ENCODE measurements at regions not wholly inside any gene's neighbourhood (a gene's known extent, or its start where the extent isn't known, plus 50 kb on each side); places are given as distances from the start of the nearest gene placed in this dataset.
"Not testable (repeated sequence)": the region's sequence is repeated elsewhere in the genome, so short reads cannot be mapped to it uniquely, and the experiment has no call there.

DNA sequence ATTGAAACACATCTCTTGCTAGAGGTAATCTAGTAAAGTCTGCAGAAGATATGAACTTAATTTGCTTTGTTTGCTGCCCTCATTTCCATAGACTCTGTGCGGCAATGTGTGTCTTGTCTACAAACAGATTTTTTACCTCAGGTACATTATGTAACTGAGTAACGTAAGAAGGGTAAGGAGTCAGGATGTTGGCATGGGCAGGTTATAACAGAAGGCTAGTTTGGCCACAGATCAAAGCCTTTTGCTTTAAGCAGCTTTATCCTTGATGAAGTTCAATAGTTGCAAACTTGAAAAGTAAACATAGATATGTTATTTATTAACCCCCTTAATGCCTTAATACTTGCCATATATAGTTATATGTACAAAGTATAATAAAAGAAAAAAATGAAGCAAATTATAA is 391.6 kb upstream of the FKBP1C start:
- DNase-seq, result no peak

GRCh38 chr6:62808565-62809293 is 402.5 kb upstream of the FKBP1C start:
- no peak for DNase-seq

DNA sequence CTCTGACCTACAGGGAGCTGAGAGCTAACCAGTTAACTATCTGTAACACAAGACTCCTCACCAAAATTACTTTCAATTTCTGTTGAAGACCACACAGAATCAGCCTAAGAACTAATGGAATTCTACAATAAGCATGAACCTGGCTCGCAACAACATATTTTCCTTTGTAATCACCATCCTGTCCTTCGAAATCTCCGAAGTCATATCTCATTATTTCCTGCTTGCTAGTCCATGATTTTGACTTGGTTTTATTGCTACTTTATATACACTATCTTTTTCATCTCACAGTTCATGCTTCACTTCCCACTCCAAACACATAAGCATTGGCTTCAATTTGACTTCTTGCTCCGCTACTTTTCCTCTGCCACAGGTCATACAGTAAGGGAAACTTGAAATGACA is 405.8 kb upstream of the FKBP1C start:
- DNase-seq, result no peak

DNA sequence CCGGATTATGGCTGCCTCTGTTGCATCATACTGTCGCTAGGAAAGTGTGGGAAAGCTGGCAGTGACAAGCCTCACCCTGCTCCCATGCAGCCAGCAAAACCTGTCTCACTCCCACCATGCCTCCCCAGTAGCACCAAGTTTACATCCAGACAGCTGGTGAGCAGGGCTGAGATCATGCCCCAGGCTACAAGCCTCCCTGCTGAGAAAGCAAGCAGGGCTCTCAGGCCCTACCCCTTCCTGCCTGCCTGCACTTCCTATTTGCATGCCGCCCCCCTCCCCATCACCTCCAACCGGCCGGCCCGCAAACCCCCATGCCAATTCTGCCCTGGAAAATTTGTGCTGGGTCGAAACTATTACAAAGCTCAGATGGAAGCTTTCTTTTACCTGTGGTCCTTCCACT is 408.2 kb upstream of the FKBP1C start:
- no peak for DNase-seq

DNA sequence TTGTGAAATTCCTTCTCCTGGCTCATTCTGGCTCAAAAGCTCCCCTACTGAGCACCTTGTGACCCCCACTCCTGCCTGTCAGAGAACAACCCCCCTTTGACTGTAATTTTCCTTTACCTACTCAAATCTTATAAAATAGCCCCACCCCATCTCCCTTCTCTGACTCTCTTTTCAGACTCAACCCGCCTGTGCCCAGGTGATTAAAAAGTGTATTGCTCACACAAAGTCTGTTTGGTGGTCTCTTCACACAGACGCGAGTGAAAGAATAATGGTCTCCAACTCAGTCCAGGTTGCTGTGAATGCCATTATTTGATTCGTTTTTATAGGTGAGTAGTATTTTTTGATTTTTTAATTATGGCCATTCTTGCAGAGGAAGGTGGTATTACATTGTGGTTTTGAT is 414.1 kb upstream of the FKBP1C start:
- DNase-seq, result no peak

DNA sequence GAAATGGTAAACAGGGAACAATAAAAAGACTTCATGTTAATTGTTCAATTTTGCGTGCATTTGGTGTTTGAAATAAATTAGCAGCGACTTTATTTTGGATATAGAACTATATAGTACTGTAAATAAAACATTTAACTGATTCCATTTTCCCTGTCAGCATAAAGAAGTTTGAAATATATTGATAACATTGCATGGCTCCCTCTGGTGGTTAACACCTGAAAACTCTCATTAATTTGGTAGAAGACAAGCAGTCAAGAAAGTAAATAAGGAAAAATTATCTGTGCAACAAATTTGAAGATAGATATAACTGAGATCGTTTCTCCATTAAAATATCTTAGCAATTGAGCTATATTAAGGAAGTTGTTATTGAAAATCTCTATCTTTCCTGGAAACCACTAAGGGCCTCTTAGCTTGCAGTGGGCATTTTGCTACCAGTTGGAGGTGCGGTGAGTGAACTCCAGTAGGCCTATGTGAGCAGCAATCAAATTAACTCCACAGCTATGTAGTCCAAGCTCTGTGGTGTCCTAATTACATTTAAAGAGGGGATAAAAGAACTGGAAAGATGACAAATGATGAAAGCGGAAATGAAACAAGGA is 435.7 kb upstream of the FKBP1C start:
- no peak for DNase-seq

GRCh38 chr6:62766174-62766573 is 445.1 kb upstream of the FKBP1C start:
- DNase-seq, result not testable (repeated sequence)

GRCh38 chr6:62764841-62765240 is 446.4 kb upstream of the FKBP1C start:
- no peak for DNase-seq

- DNase-seq, result no peak
Measured at GRCh38 chr6:62763125-62763912, 447.9 kb upstream of the FKBP1C start.

- DNase-seq, result no peak
Measured at GRCh38 chr6:62746968-62747367, 460.9 kb upstream of the KHDRBS2 start.

- DNase-seq, result no peak
Measured at GRCh38 chr6:62746161-62746560, 460.1 kb upstream of the KHDRBS2 start.

DNA sequence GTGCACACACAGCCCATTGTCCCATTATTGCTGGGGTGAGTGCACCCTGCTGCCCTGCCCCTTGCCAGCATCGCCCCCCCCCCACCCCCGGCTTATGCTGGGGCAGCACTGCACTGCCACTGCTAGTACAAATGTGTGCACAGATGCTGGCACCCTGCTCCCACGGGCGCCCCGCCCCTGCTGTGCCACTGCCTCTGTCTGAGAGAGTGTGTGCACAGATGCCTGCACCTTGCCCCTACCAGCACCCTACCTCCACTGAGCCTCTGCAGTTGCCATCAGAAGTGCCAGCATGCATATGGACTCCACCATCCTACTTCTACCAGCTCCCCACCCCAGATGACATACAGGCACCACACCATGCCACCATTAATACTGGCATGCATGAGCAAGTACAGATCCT is 454.6 kb upstream of the KHDRBS2 start:
- DNase-seq, result no peak

DNA sequence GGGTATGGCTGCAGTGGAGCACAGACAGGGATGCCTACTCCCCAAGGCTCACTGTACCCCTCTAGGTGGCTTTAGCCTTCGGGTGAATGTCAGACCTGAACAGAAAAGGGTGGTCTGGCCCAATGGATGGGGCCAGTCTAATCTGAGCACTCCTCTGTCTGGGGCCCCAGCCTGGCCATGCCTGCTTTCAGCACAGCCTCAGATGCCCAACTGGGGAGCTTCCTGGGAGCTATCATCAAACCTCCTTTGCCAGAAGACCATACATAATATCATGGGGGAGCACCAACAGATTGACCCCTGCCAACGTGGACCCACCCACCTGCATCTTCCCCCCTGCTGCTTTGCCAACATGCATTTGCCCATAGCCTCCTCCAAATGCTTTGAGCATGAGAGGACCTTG is 454.1 kb upstream of the KHDRBS2 start:
- no peak for DNase-seq

GRCh38 chr6:62737792-62738191 is 451.8 kb upstream of the KHDRBS2 start:
- no peak for DNase-seq

DNA sequence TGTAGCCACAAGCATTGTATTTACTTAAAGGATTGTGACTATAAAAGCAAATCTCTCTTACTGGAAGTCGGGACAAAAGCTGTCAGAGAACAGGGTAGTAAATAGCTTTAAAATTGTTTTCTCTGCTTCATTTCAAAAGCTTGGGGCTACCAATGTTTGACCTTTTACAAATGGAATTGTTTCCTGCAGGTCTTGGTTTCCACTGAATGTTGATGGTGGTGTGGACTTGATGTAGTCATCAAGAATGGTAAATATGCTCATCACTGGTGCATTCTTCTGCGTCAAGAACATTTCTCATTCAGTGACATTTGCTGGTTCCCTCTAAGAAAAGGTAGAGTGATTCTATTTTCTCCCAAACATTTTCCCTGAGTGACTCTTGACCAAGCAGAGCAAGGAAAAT is 435.4 kb upstream of the KHDRBS2 start:
- DNase-seq, result no peak

GRCh38 chr6:62716719-62717118 is 430.7 kb upstream of the KHDRBS2 start:
- no peak for DNase-seq

DNA sequence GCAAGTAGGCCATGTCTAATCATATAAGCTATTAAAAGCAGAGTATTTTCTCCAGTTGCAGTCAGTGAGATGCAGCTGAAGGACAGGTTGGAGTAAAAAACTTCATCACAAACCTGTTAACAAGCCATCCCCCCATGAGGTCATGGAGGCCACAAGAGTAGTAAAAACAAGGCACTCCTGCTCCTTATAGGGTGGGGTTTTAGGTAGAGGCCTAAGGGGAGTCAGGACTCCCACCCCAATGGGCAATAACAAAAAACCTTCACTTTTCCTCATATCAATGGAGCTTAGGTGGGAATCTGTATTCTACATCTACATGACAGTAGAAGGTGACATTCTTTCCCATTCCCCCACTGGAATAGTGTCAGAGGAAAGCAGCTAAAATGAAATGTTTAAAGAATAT is 428.1 kb upstream of the KHDRBS2 start:
- DNase-seq, result no peak

DNA sequence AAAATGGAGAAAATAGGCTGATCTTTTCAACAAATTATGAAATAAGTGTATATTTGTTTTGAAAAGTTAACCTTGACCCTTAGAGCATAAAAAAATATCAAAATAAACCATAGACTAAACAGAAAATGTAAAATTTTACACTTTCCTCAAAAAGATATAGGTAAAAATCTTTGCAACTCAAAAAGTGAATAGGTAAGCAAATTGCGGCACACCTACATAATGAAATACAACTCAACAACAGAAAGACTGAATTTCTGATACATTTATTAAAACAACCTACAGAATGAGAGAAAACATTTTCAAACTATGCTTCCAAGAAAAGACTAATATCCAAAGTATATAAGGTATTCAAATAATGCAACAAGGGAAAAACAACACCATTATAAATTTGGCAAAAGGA is 425.7 kb upstream of the KHDRBS2 start:
- no peak for DNase-seq

DNA sequence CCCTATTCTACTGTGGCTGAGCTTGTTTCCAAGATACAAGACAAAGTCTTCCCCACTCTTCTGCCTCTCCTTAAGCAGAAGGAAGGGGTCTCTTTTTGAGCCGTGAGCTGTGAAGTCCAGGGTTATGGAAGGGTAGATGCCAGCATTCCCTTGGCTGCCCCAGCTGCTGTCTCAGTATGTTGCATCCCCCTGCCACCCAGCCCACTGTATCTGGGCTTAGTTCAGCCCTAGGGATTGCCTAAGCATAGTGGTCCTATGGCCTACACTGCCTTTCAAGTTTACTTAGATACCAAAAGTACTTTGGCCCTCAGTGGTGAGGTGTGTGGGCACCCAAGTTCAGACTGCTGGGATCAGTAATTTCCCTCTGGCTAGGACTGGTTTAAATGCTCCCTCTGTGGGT is 421.9 kb upstream of the KHDRBS2 start:
- no peak for DNase-seq

- DNase-seq, result no peak
Measured at GRCh38 chr6:62707156-62707555, 421.1 kb upstream of the KHDRBS2 start.

DNA sequence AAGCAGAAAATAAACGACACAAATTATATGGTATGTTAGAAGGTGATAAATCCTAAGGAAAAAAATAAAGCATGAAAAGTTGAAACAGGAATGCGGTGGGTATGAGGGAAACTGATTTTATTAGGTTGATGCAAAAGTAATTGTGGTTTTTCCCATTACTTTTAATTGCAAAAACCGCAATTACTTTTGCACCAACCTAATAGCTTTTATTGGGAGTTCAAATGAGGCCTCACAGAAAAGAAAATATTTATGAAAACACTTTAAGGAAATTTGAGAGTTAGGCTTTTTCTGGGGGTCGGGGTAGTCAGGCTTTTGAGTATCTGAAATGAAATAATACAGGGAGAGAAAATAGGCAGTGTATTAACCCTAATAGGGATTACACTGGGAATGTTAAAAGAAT is 397.0 kb upstream of the KHDRBS2 start:
- no peak for DNase-seq

GRCh38 chr6:62681108-62681507 is 395.1 kb upstream of the KHDRBS2 start:
- no peak for DNase-seq

DNA sequence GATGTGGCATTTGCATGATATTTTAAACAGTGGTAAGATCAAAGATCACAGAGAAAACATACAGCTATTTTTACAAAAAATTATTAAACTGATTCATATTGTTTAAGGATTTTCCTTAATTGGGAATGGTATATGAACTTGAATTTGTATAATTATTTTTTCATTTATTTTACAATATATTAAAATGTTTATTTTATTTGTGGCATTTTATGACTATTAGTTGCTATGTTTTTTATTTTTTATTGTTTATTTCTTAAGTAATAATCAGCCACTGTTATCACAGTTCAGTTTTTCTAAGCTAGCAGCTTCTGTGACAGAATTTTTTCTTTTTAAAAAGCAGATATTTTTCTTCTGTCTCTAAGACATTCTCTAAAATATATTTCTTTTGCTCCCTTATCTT is 387.0 kb upstream of the KHDRBS2 start:
- DNase-seq, result no peak

- DNase-seq, result no peak
Measured at GRCh38 chr6:62670490-62671223, 384.6 kb upstream of the KHDRBS2 start.

Measured in fibroblast of skin of right quadriceps (primary cell).